ENCODE measurements at regions not wholly inside any gene's neighbourhood (a gene's known extent, or its start where the extent isn't known, plus 50 kb on each side); places are given as distances from the start of the nearest gene placed in this dataset.

DNA sequence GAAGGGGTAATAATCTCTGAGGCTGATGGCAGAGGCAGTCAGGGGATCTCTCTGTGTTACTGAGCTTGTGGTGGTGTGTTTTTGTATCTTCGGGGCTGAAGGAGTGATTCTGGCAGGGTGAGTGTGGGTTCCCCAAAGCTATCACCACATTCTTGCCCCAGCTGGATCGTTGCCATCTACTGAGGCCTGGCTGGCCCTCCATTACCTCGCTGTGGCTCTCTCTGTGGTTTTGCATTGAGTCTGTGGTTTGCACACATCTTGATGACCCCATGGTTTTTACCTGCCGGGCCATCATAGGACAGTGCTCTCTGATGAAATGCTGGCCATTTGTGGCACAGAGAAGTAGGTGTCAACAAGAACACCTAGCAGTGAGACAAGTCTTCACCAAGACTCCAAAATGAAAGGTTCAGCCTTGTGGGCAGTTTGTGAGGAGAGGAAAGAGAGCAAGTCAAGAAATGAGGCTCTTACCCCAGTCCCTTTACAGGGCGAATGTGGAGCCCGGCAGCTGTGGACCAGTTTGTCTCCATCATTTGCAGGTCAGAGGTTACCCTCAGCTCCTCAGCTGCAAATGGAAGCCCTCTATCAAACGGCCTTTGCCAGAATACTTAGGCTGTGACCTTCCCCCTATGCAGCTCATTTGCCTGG lies 69.0 kb upstream of the NPAS1 start:
- Histone ChIP-seq H3K36me3 (no peaks in the 10 kb centered on the region), H3K4me3 (no peak overlapping the region), H3K4me1 (peaks cover 34 to 43% of the 10 kb centered on the region in 2 donors), H3K27me3 (no peaks in the 10 kb centered on the region), H3K9me3 (no peaks in the 10 kb centered on the region), H3K27ac (no peak overlapping the region)
- ATAC-seq (no peak), DNase-seq (no peak)
- intact Hi-C loops (cut with DNase I) = no loop called here
- TF ChIP-seq, protein P1, sequence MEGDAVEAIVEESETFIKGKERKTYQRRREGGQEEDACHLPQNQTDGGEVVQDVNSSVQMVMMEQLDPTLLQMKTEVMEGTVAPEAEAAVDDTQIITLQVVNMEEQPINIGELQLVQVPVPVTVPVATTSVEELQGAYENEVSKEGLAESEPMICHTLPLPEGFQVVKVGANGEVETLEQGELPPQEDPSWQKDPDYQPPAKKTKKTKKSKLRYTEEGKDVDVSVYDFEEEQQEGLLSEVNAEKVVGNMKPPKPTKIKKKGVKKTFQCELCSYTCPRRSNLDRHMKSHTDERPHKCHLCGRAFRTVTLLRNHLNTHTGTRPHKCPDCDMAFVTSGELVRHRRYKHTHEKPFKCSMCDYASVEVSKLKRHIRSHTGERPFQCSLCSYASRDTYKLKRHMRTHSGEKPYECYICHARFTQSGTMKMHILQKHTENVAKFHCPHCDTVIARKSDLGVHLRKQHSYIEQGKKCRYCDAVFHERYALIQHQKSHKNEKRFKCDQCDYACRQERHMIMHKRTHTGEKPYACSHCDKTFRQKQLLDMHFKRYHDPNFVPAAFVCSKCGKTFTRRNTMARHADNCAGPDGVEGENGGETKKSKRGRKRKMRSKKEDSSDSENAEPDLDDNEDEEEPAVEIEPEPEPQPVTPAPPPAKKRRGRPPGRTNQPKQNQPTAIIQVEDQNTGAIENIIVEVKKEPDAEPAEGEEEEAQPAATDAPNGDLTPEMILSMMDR (IDR thresholded peaks at IDR 0.05) = no peak

DNA sequence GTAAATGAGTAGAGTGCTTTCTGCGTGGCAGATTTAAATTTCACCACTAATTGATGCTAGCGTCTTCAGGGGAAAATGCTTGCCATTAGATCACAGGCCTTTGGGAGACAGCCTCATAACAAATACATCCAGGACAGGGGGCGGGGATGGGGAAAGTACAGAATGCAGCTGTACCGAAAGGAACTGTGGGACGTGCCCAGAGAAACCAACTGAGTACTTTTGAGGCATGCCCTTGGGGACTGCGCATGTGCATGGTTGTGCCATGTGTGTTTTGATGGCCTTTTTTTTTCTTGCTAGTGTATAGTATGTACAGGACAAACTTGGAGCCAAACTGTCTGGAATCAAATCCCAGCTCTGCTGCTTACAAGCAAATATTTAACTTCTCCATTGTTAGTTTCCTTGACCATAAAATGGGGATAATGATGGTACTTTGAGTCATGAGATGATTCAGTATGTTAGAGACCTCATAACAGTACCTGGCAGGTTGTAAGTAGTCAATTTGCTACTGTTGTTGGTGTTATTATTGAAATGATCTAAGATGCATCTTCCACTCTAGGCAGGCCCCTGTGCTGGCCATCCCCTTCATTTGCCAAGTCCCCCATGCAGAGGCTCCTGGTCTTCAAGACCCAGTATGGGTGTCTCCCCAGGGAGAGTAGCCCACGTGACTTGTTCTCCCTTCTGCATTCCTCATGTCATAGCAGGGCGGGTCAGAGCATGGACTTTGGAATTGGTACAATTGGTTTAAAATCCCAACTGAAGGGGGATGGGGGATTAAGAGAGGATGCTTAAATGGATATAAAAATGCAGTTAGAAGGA lies 68.3 kb upstream of the NPAS1 start:
- no peaks in the 10 kb centered on the region for H3K36me3 ChIP-seq
- TF ChIP-seq, protein P1 (IDR thresholded peaks at IDR 0.05) = no peak

DNA sequence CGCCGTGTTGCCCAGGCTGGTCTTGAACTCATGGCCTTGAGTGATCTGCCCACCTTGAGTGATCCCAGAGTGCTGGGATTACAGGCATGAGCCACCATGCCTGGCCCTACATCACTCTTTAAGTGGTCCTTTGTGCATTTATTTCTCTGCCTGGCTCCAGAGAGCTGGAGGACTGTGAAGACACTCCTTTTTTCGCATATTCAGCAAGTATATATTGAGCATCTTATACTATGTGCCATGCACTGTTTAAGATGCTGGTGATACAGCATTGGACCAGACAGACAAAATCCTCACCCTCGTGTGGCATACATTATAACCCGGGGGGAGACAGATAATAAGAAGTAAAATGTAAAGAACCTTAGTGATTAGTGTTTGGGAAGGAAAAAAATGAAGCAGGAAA lies 66.8 kb upstream of the NPAS1 start:
- DNase-seq (no peak), ATAC-seq (no peak)
- TF ChIP-seq, protein P1 (IDR thresholded peaks at IDR 0.05) = no peak
- intact Hi-C loops (cut with DNase I) = no loop called here
- no peak overlapping the region for H3K4me3 ChIP-seq
- H3K36me3 ChIP-seq = no peaks in the 10 kb centered on the region
- peaks cover 22 to 39% of the 10 kb centered on the region in 2 donors for H3K4me1 ChIP-seq
- no peak overlapping the region for H3K27ac ChIP-seq
- H3K9me3 ChIP-seq = no peaks in the 10 kb centered on the region
- no peaks in the 10 kb centered on the region for H3K27me3 ChIP-seq

More for the DNA sequence above, 68.3 kb upstream of the NPAS1 start:
- H3K9me3 ChIP-seq = no peaks in the 10 kb centered on the region
- ATAC-seq (no peak), DNase-seq (peak in 1 of 4 donors; percentile 33)
- H3K27ac ChIP-seq = no peak overlapping the region
- intact Hi-C loops (cut with DNase I) = no loop called here
- H3K27me3 ChIP-seq = no peaks in the 10 kb centered on the region
- peaks cover 29 to 42% of the 10 kb centered on the region in 2 donors for H3K4me1 ChIP-seq
- H3K4me3 ChIP-seq = no peak overlapping the region

DNA sequence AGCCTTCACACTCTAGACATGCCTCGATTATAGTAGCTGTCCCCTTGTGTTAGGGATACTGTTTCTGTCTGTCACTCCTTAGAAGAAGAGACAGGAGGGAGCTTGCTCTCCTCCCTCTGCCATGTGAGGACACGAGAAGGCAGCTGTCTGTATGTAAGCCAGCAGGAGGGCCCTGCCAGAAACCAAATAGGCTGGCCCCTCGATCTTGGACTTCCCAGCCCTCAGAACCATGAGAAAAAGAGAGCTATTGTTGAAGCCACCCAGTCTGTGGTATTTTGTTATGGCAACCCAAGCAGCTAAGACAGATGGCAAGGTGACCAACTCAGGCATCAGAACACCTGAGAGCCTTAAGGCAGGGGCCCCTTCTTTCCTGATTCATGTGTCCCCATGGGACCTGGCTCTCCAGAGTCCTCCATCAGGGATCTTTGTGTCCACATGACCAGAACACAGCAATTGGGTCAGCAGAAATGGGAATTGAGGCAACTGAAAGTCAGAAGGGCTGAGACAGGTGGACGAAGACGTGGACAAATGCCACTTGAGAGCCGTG lies 65.6 kb upstream of the NPAS1 start:
- Histone ChIP-seq H3K4me1 (peaks cover 22 to 45% of the 10 kb centered on the region in 2 donors), H3K9me3 (no peaks in the 10 kb centered on the region), H3K27me3 (no peaks in the 10 kb centered on the region), H3K4me3 (no peak overlapping the region), H3K36me3 (no peaks in the 10 kb centered on the region), H3K27ac (peak overlapping the region in 1 of 2 donors; percentile 73)
- DNase-seq (no peak), ATAC-seq (no peak)
- TF ChIP-seq, protein P1 (IDR thresholded peaks at IDR 0.05) = no peak
- intact Hi-C loops (cut with DNase I) = no loop called here

- H3K36me3 ChIP-seq = no peaks in the 10 kb centered on the region
- intact Hi-C loops (cut with DNase I) = no loop called here
- no peak for DNase-seq
- no peaks in the 10 kb centered on the region for H3K9me3 ChIP-seq
- H3K4me1 ChIP-seq = peaks cover 22 to 45% of the 10 kb centered on the region in 2 donors
- H3K27ac ChIP-seq = peak overlapping the region in 1 of 2 donors; percentile 73
- ATAC-seq = no peak
- TF ChIP-seq, protein P1 (IDR thresholded peaks at IDR 0.05) = no peak
- H3K4me3 ChIP-seq = no peak overlapping the region
- no peaks in the 10 kb centered on the region for H3K27me3 ChIP-seq
Observed at GRCh38 chr19:46954502-46954992, 65.1 kb upstream of the NPAS1 start.

Measured in left lung (tissue), 4 donors.